OCI-LY7 (cell line): ENCODE measurements at regions not wholly inside any gene's neighbourhood (a gene's known extent, or its start where the extent isn't known, plus 50 kb on each side); places are given as distances from the start of the nearest gene placed in this dataset.

Experiments
- EZH2phosphoT487 ChIP-seq: fragments of 200-600 bp; sonication (generic); IDR thresholded peaks from 2 replicates; pipeline ENCODE4 v1.6.1; 2018; ENCODE audit warnings: low read depth, borderline replicate concordance, mild to moderate bottlenecking, mixed run types, antibody characterized with exemption, low read length, moderate library complexity, mixed read lengths
- TF ChIP-seq, protein P1 (sequence below): fragments of 200-600 bp; sonication (generic); conservative IDR thresholded peaks from 2 replicates; pipeline ENCODE4 v1.5.1; 2014; ENCODE audit warnings: mild to moderate bottlenecking, antibody characterized with exemption, low read length, moderate library complexity, mixed read lengths

DNA sequence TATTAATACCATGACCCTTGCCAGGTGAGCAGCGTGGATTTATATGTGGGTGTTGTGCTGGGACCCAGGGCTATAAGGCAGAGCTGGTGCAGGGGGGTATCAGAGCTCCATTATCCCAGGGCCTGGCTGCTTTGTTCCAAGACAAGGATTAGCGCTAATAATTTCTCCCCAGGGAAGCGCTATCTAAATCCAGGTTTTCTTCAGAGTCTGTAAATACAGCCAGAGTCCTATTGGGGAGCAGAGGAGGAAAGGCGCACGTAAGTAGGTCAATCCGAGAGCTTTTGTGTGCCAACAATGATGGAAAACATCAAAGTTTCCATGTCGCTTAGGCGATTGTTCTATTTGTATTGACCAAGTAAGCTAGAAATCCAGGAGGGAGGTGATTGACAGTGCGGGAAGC, 1009.7 kb downstream of the VRK1 start:
- TF ChIP-seq, protein P1, sequence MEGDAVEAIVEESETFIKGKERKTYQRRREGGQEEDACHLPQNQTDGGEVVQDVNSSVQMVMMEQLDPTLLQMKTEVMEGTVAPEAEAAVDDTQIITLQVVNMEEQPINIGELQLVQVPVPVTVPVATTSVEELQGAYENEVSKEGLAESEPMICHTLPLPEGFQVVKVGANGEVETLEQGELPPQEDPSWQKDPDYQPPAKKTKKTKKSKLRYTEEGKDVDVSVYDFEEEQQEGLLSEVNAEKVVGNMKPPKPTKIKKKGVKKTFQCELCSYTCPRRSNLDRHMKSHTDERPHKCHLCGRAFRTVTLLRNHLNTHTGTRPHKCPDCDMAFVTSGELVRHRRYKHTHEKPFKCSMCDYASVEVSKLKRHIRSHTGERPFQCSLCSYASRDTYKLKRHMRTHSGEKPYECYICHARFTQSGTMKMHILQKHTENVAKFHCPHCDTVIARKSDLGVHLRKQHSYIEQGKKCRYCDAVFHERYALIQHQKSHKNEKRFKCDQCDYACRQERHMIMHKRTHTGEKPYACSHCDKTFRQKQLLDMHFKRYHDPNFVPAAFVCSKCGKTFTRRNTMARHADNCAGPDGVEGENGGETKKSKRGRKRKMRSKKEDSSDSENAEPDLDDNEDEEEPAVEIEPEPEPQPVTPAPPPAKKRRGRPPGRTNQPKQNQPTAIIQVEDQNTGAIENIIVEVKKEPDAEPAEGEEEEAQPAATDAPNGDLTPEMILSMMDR: no peak
- no peak for TF ChIP-seq EZH2phosphoT487
